Endodermal cell (in vitro differentiated cells): ENCODE measurements at regions not wholly inside any gene's neighbourhood (a gene's known extent, or its start where the extent isn't known, plus 50 kb on each side); places are given as distances from the start of the nearest gene placed in this dataset.
A peak's percentile ranks its signal among the peaks of the same experiment; 100 is the strongest.
"Not testable (repeated sequence)": the region's sequence is repeated elsewhere in the genome, so short reads cannot be mapped to it uniquely, and the experiment has no call there.

Experiments
- DNase-seq: peaks from one replicate; pipeline ENCODE4 v3.0.0-alpha.2; 2017
- H3K27ac ChIP-seq: 2 replicates; pipeline ENCODE4 v1.5.1; 2013; ENCODE audit warnings: mild to moderate bottlenecking, low read depth, low read length, moderate library complexity
- H3K27me3 ChIP-seq: 2 replicates; pipeline ENCODE4 v1.6.1; 2013; ENCODE audit warnings: mild to moderate bottlenecking, low read length, moderate library complexity; ENCODE audit not compliant: insufficient read depth, control insufficient read depth, poor library complexity, severe bottlenecking
- H3K36me3 ChIP-seq: 2 replicates; pipeline ENCODE4 v1.7.0; 2013; ENCODE audit warnings: mild to moderate bottlenecking, low read length, moderate library complexity; ENCODE audit not compliant: control insufficient read depth, insufficient read depth
- H3K4me1 ChIP-seq: one replicate; pipeline ENCODE4 v1.7.0; 2013; ENCODE audit warnings: low read length; ENCODE audit not compliant: control insufficient read depth, insufficient read depth
- H3K4me3 ChIP-seq: 2 replicates; pipeline ENCODE4 v1.5.1; 2013; ENCODE audit warnings: mild to moderate bottlenecking, low read length, moderate library complexity
- H3K9ac ChIP-seq: 2 replicates; pipeline ENCODE4 v1.6.1; 2013; ENCODE audit warnings: mild to moderate bottlenecking, low read length, moderate library complexity; ENCODE audit not compliant: poor library complexity, severe bottlenecking; ENCODE audit errors: extremely low read depth
- H3K9me3 ChIP-seq: 2 replicates; pipeline ENCODE4 v1.6.1; 2013; ENCODE audit warnings: mild to moderate bottlenecking, low read length, moderate library complexity; ENCODE audit not compliant: control insufficient read depth
- H3K27ac Mint-ChIP-seq: 2 replicates; pipeline ENCODE4 v1.8.0; 2020; ENCODE audit warnings: mixed read lengths
- H3K27me3 Mint-ChIP-seq: 2 replicates; pipeline ENCODE4 v1.8.0; 2021; ENCODE audit warnings: mild to moderate bottlenecking, mixed read lengths; ENCODE audit not compliant: insufficient read depth
- H3K36me3 Mint-ChIP-seq: 2 replicates; pipeline ENCODE4 v1.8.0; 2020; ENCODE audit warnings: low read depth, mixed read lengths
- H3K4me1 Mint-ChIP-seq: 2 replicates; pipeline ENCODE4 v1.8.0; 2020; ENCODE audit warnings: mixed read lengths
- H3K4me3 Mint-ChIP-seq: 2 replicates; pipeline ENCODE4 v1.8.0; 2020; ENCODE audit warnings: mild to moderate bottlenecking, moderate library complexity, mixed read lengths
- H3K9me3 Mint-ChIP-seq: 2 replicates; pipeline ENCODE4 v1.8.0; 2020; ENCODE audit warnings: mild to moderate bottlenecking, mixed read lengths
- WGBS, 2 experiments: methylation state at CpG; one replicate each; pipeline versions ENCODE4 v1.1.5 to v1.1.7; 2013; ENCODE audit warnings: missing lambda C conversion rate in 2 of 2, mixed read lengths in 1 of 2; ENCODE audit not compliant: insufficient coverage in 1 of 2, insufficient read length in 1 of 2; 5-methylcytosine and 5-hydroxymethylcytosine counted together

DNA sequence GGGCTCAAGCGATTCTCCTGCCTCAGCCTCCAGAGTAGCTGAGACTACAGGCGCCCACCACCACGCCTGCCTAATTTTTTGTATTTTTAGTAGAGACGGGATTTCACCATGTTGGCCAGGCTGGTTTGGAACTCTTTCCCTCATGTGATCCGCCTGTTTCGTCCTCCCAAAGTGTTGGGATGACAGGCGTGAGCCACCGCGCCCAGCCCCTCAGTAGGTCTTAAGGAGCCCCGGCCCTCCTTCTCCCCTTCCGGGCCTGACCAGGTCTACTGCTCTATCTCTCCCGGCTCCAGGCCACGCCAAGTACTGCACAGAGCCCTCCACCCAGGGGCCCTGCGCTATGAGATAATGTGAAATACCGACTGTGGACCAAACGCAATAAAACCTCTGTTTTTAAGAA, 785.5 kb downstream of the FOXD4L5 start:
- H3K27me3 Mint-ChIP-seq, result peaks cover 27% of the 10 kb centered on the region
- H3K36me3 ChIP-seq, DNase-seq: not testable (repeated sequence)

DNA sequence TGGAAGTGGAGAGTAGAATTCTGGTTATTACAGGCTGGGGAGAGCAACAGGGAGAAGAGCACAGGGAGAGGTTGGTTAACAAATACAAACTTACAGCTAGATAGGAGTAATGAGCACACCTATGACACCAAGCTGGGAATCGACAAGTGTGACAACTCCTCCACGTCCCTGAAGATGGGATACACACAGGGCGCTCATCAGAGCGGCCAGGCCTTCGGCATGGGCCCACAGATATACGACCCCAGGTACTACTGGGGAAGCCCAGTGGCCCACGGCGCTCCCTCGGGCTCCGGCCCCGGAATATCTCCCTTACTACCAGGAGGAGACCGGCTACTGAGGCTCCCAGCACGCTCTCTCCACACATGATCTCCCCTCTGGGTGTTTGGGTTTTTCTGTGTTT, 786.6 kb downstream of the FOXD4L5 start:
- not testable (repeated sequence) for H3K4me3 ChIP-seq, H3K36me3 Mint-ChIP-seq, H3K4me3 Mint-ChIP-seq, H3K36me3 ChIP-seq, H3K9ac ChIP-seq, H3K4me1 Mint-ChIP-seq, H3K9me3 ChIP-seq, H3K9me3 Mint-ChIP-seq, H3K27me3 ChIP-seq, H3K27ac ChIP-seq, H3K4me1 ChIP-seq, DNase-seq, H3K27ac Mint-ChIP-seq
- peaks cover 34% of the 10 kb centered on the region for H3K27me3 Mint-ChIP-seq
- 90% methylated on average over 6 of the region's 13 CpGs; no CpG with 5 or more reads in 1 of the 2 experiments for WGBS, 2 experiments

More for the DNA sequence above, 785.5 kb downstream of the FOXD4L5 start:
- not testable (repeated sequence) for H3K9me3 ChIP-seq, H3K36me3 Mint-ChIP-seq, H3K27me3 ChIP-seq, H3K4me3 ChIP-seq, H3K9me3 Mint-ChIP-seq, H3K9ac ChIP-seq, H3K4me3 Mint-ChIP-seq, H3K27ac Mint-ChIP-seq, H3K27ac ChIP-seq, H3K4me1 Mint-ChIP-seq, H3K4me1 ChIP-seq
- whole genome bisulfite sequencing, 2 experiments, result 90 to 92% methylated on average over 8 to 10 of the region's 16 CpGs

DNA sequence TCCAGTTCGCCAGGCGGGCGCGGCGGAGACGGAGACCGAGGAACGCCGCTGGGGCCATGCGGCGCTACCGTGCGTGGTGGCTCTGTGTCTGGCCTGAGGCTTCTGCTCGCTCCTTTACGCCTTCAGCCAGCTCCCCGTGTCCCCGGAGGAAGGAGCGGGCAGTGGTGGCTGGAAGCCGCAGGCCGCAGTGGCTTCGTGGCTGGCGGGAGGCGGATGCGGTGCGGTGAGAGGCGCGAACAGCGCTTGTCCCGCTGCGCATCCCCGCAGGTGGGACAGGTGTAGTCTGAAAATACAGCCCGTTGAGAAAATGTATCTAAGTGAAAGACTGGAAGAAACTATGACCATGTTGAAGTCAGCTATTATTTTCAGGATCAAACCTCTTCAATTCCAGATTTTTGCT, 796.5 kb downstream of the FOXD4L5 start:
- H3K9me3 ChIP-seq, H3K9ac ChIP-seq, H3K4me3 Mint-ChIP-seq, H3K27ac Mint-ChIP-seq, H3K4me1 ChIP-seq, H3K4me3 ChIP-seq, H3K4me1 Mint-ChIP-seq, H3K9me3 Mint-ChIP-seq, H3K27me3 ChIP-seq, H3K27ac ChIP-seq, H3K36me3 Mint-ChIP-seq, H3K36me3 ChIP-seq: not testable (repeated sequence)
- peaks cover 36% of the 10 kb centered on the region for H3K27me3 Mint-ChIP-seq
- DNase-seq, result peak; percentile 43
- 91 to 93% methylated on average over 10 to 32 of the region's 32 CpGs for WGBS, 2 experiments

DNA sequence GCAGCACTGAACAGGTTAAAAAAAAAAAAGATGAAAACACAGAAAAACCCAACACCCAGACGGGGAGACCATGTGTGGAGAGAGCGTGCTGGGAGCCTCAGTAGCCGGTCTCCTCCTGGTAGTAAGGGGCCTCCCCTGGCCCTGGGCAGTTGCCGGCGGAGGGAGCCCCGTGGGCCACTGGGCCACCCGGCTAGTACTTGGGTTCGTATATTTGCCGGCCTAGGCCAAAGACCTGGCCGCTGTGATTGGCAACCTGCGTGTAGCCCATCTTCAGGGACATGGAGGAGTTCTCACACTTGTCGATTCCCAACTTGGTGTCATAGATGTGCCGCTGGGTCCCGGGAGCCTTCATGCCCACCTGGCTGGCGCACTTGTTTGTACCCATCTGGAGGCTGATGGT, 798.9 kb downstream of the FOXD4L5 start:
- H3K27me3 ChIP-seq, H3K9me3 ChIP-seq, H3K4me3 ChIP-seq, H3K9ac ChIP-seq, H3K9me3 Mint-ChIP-seq, H3K27ac Mint-ChIP-seq, H3K36me3 ChIP-seq, H3K36me3 Mint-ChIP-seq, DNase-seq, H3K4me1 Mint-ChIP-seq, H3K4me3 Mint-ChIP-seq, H3K4me1 ChIP-seq, H3K27ac ChIP-seq: not testable (repeated sequence)
- WGBS, 2 experiments, result 94% methylated on average over 6 of the region's 15 CpGs; no CpG with 5 or more reads in 1 of the 2 experiments
- H3K27me3 Mint-ChIP-seq, result peaks cover 40% of the 10 kb centered on the region

DNA sequence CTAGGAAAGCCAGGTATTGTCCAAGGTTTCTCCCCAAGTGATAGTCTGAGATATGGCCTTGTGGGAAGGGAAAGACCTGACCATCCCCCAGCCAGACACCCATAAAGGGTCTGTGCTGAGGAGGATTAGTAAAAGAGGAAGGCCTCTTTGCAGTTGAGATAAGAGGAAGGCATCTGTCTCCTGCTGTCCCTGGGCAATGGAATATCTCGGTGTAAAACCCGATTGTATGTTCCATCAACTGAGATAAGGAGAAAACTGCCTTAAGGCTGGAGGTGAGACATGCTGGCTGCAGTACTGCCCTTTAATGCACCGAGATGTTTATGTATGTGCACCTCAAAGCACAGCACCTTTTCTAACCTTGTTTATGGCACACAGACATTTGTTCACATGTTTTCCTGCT, 805.9 kb downstream of the FOXD4L5 start:
- H3K36me3 Mint-ChIP-seq, H3K4me3 Mint-ChIP-seq, H3K27me3 ChIP-seq, H3K4me3 ChIP-seq, H3K27ac Mint-ChIP-seq, H3K9me3 ChIP-seq, H3K4me1 ChIP-seq, H3K27ac ChIP-seq, H3K4me1 Mint-ChIP-seq, H3K9ac ChIP-seq, H3K9me3 Mint-ChIP-seq, H3K36me3 ChIP-seq: not testable (repeated sequence)
- H3K27me3 Mint-ChIP-seq, result peaks cover 19% of the 10 kb centered on the region
- WGBS, 2 experiments, result 39% methylated on average over 2 of the region's 3 CpGs; no CpG with 5 or more reads in 1 of the 2 experiments
- peak; percentile 51 for DNase-seq

DNA sequence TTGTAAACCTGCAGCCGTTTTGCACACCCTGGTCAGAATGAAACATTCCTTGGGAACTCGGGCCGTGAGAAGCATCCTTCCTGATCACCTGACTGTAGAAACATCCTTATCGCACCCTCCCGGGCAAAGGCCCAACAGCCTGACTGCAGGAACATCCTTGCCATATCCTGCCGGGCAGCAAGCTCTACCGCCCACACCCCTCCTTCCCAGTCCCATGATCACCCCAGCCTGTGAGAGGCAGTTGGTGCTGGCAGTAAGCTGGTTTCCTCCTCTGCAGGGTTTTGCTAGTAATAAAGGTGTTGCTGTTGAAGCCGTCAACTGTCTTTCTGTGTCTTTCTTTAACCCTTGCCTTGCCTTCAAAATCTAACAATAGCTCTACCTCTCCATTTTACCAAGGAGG, 816.1 kb downstream of the FOXD4L5 start:
- not testable (repeated sequence) for H3K4me1 ChIP-seq, H3K4me1 Mint-ChIP-seq, H3K9ac ChIP-seq, H3K27me3 ChIP-seq, H3K27me3 Mint-ChIP-seq, H3K36me3 ChIP-seq, DNase-seq, H3K9me3 Mint-ChIP-seq, H3K27ac ChIP-seq, H3K36me3 Mint-ChIP-seq, H3K9me3 ChIP-seq, H3K4me3 ChIP-seq, H3K4me3 Mint-ChIP-seq, H3K27ac Mint-ChIP-seq
- WGBS, 2 experiments, result no CpG with 5 or more reads among the region's 8 CpGs
